ENCODE measurements at regions not wholly inside any gene's neighbourhood (a gene's known extent, or its start where the extent isn't known, plus 50 kb on each side); places are given as distances from the start of the nearest gene placed in this dataset.
A peak's percentile ranks its signal among the peaks of the same experiment; 100 is the strongest.

- Histone ChIP-seq H3K27ac (no peak overlapping the region), H3K4me3 (no peak overlapping the region)
Measured at GRCh38 chr13:48181482-48182145, 51.4 kb upstream of the ITM2B start.

GRCh38 chr13:48178126-48178525 lies 54.9 kb upstream of the ITM2B start:
- H3K27ac ChIP-seq = no peak overlapping the region
- no peak overlapping the region for H3K4me3 ChIP-seq

DNA sequence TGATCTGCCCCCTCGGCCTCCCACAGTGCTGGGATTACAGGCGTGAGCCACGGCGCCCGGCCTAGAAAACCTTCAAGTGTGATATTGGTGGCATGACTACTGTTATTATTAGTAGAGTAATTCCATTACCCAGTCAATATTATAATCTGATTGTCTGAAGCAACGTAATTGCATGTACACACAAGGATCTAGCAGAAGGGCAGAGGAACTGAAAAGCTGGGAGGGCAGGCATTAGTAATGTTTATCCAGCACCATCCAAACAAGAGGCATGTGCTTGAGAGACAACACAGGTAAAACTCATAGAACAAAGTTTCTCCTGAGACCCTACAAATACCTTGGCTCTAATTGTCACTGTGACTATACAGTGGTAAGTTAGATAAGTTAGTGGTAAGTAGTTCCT lies 56.2 kb upstream of the ITM2B start:
- no peak overlapping the region for H3K27ac ChIP-seq

DNA sequence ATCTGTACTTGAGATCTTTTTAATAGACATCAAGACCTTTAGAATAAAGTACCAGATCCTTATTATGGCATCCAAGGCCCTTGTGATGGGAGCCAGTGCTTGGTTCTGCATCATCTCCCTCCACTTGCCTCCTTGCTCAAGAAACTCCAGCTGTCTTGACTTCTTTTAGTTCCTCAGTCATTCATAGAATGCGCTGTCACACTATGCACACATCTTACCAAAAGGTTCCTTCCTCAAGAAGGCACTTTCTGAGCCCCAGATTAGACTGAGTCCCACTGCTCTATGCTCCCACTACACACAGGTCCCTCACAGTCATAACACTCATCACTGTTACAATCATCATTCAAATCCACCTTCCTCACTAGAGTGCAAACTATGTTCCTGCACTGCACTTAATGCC lies 57.8 kb upstream of the ITM2B start:
- H3K4me3 ChIP-seq = no peak overlapping the region
- no peak overlapping the region for H3K27ac ChIP-seq

More for the DNA sequence above, 56.2 kb upstream of the ITM2B start:
- no peak overlapping the region for H3K4me3 ChIP-seq

GRCh38 chr13:48167866-48168265 lies 65.1 kb upstream of the ITM2B start:
- peak overlapping the region in 1 of 21 experiments; percentile 17 for H3K27ac ChIP-seq
- H3K4me3 ChIP-seq = no peak overlapping the region

- H3K4me3 ChIP-seq = no peak overlapping the region
- peak overlapping the region in 6 of 21 experiments; percentile 1 to 77 (median 32) for H3K27ac ChIP-seq
Measured at GRCh38 chr13:48165727-48166126, 67.3 kb upstream of the ITM2B start.

- Histone ChIP-seq H3K4me3 (no peak overlapping the region), H3K27ac (peak overlapping the region in 11 of 21 experiments; percentile 1 to 77 (median 30))
Measured at GRCh38 chr13:48165063-48165462, 67.9 kb upstream of the ITM2B start.

- H3K27ac ChIP-seq = peak overlapping the region in 20 of 21 experiments; percentile 19 to 93 (median 86)
- no peak overlapping the region for H3K4me3 ChIP-seq
Measured at GRCh38 chr13:48163061-48163460, 68.2 kb upstream of the MED4 start.

- peak overlapping the region in 19 of 21 experiments; percentile 19 to 93 (median 87) for H3K27ac ChIP-seq
- H3K4me3 ChIP-seq = no peak overlapping the region
Measured at GRCh38 chr13:48162217-48162616, 67.3 kb upstream of the MED4 start.

GRCh38 chr13:48161530-48162179 lies 66.8 kb upstream of the MED4 start:
- Histone ChIP-seq H3K4me3 (no peak overlapping the region), H3K27ac (peak overlapping the region; percentile 34 to 93 (median 87))

DNA sequence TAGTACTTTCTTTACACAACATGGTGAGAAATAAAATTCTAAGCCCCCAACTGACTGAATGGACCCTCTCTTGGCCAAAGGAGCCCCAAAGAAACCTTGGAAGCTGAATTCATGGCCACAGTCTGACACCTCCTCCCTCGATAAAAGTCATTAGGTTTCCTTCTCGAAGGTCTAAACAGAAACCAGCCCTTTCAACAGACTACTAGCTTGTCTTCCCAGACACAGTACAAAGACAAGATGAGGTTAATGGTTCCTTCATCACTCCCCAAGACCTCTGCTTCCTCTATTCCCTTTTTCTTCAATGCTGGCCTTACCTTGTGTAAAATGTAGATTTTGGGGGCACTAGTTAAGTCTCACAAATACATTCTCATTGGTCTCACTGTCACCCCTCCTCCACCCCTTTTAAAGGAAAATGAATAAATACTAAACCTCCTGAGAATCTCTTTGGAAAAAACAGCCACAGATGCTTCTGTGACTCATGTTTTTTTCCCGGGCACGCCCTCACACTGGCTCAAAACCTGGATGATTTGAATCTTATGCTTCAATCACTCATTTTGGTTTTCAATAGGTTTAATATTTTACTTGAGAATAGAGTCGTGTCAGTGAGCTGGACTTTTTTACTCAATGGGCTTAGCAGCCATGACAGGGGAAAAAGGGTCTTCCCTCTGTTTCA lies 65.8 kb upstream of the MED4 start:
- Histone ChIP-seq H3K27ac (peak overlapping the region; percentile 34 to 93 (median 87)), H3K4me3 (no peak overlapping the region)

DNA sequence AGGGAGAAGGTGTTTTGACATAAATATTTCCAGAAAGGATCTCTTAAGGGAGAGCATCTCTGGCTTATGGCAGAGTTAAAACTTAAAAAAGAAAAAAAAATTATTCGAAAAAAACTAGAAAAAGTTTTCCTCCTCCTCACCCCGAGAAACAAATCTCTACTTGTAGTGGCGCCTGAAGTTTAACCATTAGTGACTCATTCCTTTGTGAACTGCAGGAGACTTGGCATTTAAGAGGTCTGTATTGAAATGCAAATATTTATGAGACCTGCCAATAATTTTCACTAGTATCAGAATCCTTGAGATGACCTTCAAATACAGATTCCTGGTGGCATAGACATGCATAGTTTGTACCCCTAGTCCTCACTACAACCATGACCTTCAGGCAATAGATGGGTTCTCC lies 64.9 kb upstream of the MED4 start:
- H3K27ac ChIP-seq = peak overlapping the region; percentile 18 to 93 (median 86)
- no peak overlapping the region for H3K4me3 ChIP-seq

- Histone ChIP-seq H3K27ac (peak overlapping the region in 20 of 21 experiments; percentile 70 to 93 (median 86)), H3K4me3 (no peak overlapping the region)
Measured at GRCh38 chr13:48159401-48159800, 64.5 kb upstream of the MED4 start.

DNA sequence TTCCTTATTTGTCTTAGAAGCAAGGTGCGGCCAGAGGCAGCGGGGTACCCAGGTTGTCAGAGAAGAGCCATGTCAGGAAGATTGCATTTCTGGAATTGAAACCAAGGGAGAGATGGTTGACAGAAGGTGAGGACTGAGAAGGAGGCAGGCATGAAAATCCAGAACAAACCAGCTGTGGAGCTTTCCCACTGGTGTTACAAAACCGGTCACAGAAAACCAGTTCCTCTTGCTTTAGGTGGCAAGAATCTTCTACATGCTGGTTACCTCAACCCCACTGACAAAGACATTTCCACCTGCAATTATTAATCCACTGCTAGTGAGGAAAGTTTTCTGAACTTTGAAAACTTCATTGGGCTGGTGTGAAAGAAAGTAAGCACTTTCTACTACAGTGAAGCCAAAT lies 64.0 kb upstream of the MED4 start:
- H3K4me3 ChIP-seq = no peak overlapping the region
- peak overlapping the region in 20 of 21 experiments; percentile 70 to 93 (median 86) for H3K27ac ChIP-seq

DNA sequence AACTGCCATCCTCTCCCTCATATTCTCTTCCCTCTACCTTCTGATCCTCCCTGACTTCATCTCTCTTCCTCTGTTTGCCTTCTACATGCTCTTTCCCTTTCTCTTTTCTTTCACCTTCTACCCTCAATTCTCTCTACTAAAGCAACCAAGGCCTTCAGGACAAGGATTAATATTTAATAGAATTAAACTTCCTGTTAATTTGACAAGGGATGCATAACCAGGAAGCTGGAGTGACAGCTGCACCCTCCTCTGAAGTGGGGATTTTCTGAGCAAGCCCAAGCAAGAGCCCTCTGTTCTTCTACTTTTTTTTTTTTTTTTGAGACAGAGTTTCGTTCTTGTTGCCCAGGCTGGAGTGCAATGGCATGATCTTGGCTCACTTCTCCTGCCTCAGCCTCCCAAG lies 63.4 kb upstream of the MED4 start:
- H3K27ac ChIP-seq = peak overlapping the region in 20 of 21 experiments; percentile 70 to 93 (median 86)
- no peak overlapping the region for H3K4me3 ChIP-seq

DNA sequence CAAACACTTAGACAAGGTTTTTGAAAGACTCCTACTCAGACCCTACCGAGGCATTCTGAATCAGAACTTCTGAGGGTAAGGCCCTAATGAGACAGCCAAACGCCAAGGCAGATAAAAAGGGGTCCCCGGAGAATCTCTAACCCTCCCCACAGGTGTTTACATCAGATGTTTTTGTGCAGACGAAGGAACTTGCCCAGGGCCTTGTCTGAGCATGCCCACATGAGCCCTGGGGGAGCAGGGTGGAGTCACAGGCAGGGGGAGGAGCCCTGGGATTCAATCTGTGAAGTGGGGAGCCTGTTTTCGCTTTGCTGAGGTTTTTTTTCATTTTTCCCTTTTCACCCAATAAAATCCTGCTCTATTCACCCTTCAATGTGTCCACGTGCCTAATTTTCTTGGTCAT lies 61.6 kb upstream of the MED4 start:
- no peak overlapping the region for H3K4me3 ChIP-seq
- peak overlapping the region in 20 of 21 experiments; percentile 52 to 93 (median 84) for H3K27ac ChIP-seq

DNA sequence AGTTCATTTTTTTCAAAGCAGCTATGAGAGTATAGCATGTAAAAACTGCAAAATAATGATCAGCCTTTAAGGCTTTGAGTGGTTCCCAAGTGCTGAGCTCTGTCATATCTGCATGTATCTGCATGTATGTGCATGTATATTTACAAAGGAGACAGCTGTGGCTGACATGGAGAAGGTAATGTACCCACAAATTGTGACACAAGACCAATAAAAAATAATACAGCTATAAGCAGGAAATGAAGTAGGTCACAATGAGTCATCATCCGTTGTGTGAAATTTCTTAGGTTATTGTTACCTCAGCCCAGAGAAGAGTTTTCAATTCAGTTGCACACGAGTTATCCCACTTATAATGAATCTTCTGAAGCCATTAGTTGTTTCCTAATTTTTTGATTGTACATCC lies 60.9 kb upstream of the MED4 start:
- Histone ChIP-seq H3K27ac (peak overlapping the region in 20 of 21 experiments; percentile 35 to 93 (median 84)), H3K4me3 (no peak overlapping the region)

DNA sequence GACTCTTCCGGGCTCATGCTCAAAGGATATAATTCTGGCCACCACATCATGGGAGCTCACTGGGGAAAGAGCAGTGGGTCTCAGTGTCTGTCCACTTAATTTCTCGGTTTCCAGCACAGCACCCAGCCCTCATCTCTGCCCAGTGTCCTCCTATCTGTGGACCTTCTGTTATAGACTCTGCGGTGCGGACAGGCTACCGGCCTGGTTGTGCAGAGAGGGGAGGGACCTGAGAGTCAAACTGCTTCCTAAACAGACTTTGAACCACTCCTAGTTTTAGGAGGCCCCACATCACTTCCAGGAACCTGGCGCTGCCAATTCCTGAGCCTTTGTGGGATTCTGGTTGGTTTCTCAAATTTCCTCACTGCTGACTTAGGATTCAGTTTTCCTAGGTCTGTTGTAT lies 59.8 kb upstream of the MED4 start:
- H3K4me3 ChIP-seq = no peak overlapping the region
- H3K27ac ChIP-seq = peak overlapping the region in 19 of 21 experiments; percentile 3 to 93 (median 68)

DNA sequence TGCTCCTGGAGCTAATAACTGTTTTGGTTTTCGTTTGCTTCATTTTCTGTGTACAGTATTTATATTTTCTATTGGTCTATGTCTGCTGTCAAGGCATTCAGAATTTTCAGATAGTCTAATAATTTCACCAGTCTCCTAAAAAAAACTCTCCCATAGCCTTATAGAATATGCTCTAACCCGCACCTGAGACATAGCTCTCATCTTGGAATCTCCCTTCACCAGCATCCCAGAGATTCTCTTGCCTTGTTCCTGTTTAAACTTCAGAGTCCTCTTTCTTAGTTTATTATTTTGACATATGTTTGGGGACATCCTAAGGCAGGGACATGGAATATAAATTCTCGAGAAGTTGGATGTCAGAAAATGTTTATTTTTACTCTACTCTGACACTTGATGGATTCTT lies 58.3 kb upstream of the MED4 start:
- Histone ChIP-seq H3K27ac (peak overlapping the region in 1 of 21 experiments; percentile 85), H3K4me3 (no peak overlapping the region)

DNA sequence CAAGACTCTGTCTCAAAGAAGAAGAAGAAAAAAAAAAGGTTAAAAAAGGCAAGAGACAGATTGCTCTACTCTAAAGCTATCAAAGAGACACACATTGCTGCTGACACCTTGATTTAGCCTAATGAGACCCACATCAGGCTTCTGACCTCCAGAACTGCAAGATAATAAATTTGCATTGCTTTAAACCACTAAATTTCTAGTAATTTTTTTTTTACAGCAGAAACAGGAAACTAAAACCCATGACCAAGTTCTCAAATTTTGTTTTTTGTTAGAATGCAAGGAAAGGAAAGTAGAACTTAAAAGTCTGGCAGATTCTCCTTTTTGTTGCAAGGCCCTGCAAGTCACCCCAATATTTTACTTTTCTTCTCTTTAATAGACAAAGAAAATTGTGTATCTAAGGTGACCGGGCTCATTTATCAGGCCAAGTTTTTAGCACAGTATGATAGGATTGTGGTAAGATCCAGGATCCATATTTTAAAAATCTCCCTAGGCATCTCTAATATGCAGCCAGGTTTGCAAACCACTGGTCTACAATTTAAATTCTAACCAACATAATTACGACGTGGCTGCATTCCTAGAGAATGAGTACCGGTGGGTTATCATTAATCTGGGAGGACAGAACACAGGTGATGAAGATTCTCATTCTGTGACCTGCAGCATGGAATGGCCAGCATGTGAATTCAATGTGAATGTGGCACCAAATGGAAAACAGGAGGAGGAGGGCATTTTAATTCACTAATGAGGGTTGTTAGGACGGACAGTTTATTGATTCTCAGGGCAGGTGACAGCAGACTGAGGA lies 56.7 kb upstream of the MED4 start:
- Histone ChIP-seq H3K4me3 (no peak overlapping the region), H3K27ac (peak overlapping the region in 10 of 21 experiments; percentile 1 to 54 (median 24))

Measured in skin epidermis (tissue), 12 donors.